GM19351 (cell line): ENCODE measurements at regions not wholly inside any gene's neighbourhood (a gene's known extent, or its start where the extent isn't known, plus 50 kb on each side); places are given as distances from the start of the nearest gene placed in this dataset.

Experiments
- ATAC-seq: cut with Tn5 transposase; IDR thresholded peaks from one replicate; pipeline ENCODE4 v1.9.1; 2021; ENCODE audit warnings: mild to moderate bottlenecking, moderate library complexity; ENCODE audit not compliant: unreplicated experiment

- ATAC-seq, result no peak
Observed at GRCh38 chr3:28799084-28799483, 450.5 kb upstream of the AZI2 start.

- no peak for ATAC-seq
Observed at GRCh38 chr3:28800203-28800602, 451.6 kb upstream of the AZI2 start.

GRCh38 chr3:28808068-28808467 lies 459.4 kb upstream of the AZI2 start:
- ATAC-seq, result no peak

- ATAC-seq, result no peak
Observed at GRCh38 chr3:28816017-28816416, 464.9 kb upstream of the RBMS3 start.

- no peak for ATAC-seq
Observed at GRCh38 chr3:28824316-28824715, 456.6 kb upstream of the RBMS3 start.

GRCh38 chr3:28826840-28827239 lies 454.0 kb upstream of the RBMS3 start:
- ATAC-seq, result no peak

- ATAC-seq, result no peak
Observed at GRCh38 chr3:28835249-28835648, 445.6 kb upstream of the RBMS3 start.

GRCh38 chr3:28835751-28836150 lies 445.1 kb upstream of the RBMS3 start:
- ATAC-seq, result no peak

GRCh38 chr3:28836199-28836598 lies 444.7 kb upstream of the RBMS3 start:
- no peak for ATAC-seq

GRCh38 chr3:28840976-28841376 lies 439.9 kb upstream of the RBMS3 start:
- peak; percentile 74 for ATAC-seq

- ATAC-seq, result peak; percentile 26
Observed at GRCh38 chr3:28841441-28841840, 439.4 kb upstream of the RBMS3 start.

- no peak for ATAC-seq
Observed at GRCh38 chr3:28844298-28845005, 436.4 kb upstream of the RBMS3 start.

GRCh38 chr3:28845006-28845324 lies 435.9 kb upstream of the RBMS3 start:
- no peak for ATAC-seq

- ATAC-seq, result no peak
Observed at GRCh38 chr3:28846971-28847478, 433.8 kb upstream of the RBMS3 start.

- ATAC-seq, result no peak
Observed at GRCh38 chr3:28847736-28848135, 433.1 kb upstream of the RBMS3 start.

- ATAC-seq, result no peak
Observed at GRCh38 chr3:28850186-28850585, 430.7 kb upstream of the RBMS3 start.

- no peak for ATAC-seq
Observed at GRCh38 chr3:28853830-28854229, 427.0 kb upstream of the RBMS3 start.

- ATAC-seq, result no peak
Observed at GRCh38 chr3:28856796-28857195, 424.1 kb upstream of the RBMS3 start.

- ATAC-seq, result no peak
Observed at GRCh38 chr3:28859897-28860296, 421.0 kb upstream of the RBMS3 start.

- ATAC-seq, result no peak
Observed at GRCh38 chr3:28860307-28860706, 420.6 kb upstream of the RBMS3 start.

- no peak for ATAC-seq
Observed at GRCh38 chr3:28863186-28863585, 417.7 kb upstream of the RBMS3 start.

- no peak for ATAC-seq
Observed at GRCh38 chr3:28867836-28868235, 413.0 kb upstream of the RBMS3 start.

GRCh38 chr3:28868897-28869296 lies 412.0 kb upstream of the RBMS3 start:
- ATAC-seq, result no peak
